HUES48 (cell line): ENCODE measurements at regions not wholly inside any gene's neighbourhood (a gene's known extent, or its start where the extent isn't known, plus 50 kb on each side); places are given as distances from the start of the nearest gene placed in this dataset.

Source experiments
- H3K27ac ChIP-seq: one replicate; pipeline ENCODE4 v1.7.0; 2013; ENCODE audit warnings: low read depth, low read length, inconsistent platforms
- H3K27me3 ChIP-seq: 2 replicates; pipeline ENCODE4 v1.6.1; 2013; ENCODE audit warnings: mild to moderate bottlenecking, low read length; ENCODE audit not compliant: control insufficient read depth, insufficient read depth
- H3K36me3 ChIP-seq: 2 replicates; pipeline ENCODE4 v1.6.1; 2013; ENCODE audit warnings: low read length; ENCODE audit not compliant: control insufficient read depth, insufficient read depth
- H3K4me1 ChIP-seq: 2 replicates; pipeline ENCODE4 v1.6.1; 2013; ENCODE audit warnings: mild to moderate bottlenecking, low read length; ENCODE audit not compliant: control insufficient read depth, insufficient read depth
- H3K4me3 ChIP-seq: 2 replicates; pipeline ENCODE4 v1.5.1; 2013; ENCODE audit warnings: mild to moderate bottlenecking, low read depth, low read length
- H3K9ac ChIP-seq: 2 replicates; pipeline ENCODE4 v1.6.1; 2013; ENCODE audit warnings: mild to moderate bottlenecking, low read depth, low read length, moderate library complexity
- H3K9me3 ChIP-seq: 2 replicates; pipeline ENCODE4 v1.6.1; 2013; ENCODE audit warnings: low read length; ENCODE audit not compliant: control insufficient read depth, insufficient read depth

GRCh38 chr10:42916974-42917373 is 134.4 kb downstream of the BMS1 start:
- H3K4me3 ChIP-seq: no peak overlapping the region
- H3K4me1 ChIP-seq: no peaks in the 10 kb centered on the region
- H3K36me3 ChIP-seq: no peaks in the 10 kb centered on the region
- peaks cover 5% of the 10 kb centered on the region; the same call in 1 of the 2 replicates for H3K9me3 ChIP-seq
- H3K27me3 ChIP-seq: no peaks in the 10 kb centered on the region
- no peak overlapping the region for H3K27ac ChIP-seq
- no peak overlapping the region for H3K9ac ChIP-seq

GRCh38 chr10:42917821-42918220 is 135.2 kb downstream of the BMS1 start:
- H3K36me3 ChIP-seq: no peaks in the 10 kb centered on the region
- peaks cover 5% of the 10 kb centered on the region; the same call in 1 of the 2 replicates for H3K9me3 ChIP-seq
- no peak overlapping the region for H3K27ac ChIP-seq
- H3K9ac ChIP-seq: no peak overlapping the region
- no peaks in the 10 kb centered on the region for H3K4me1 ChIP-seq
- H3K27me3 ChIP-seq: no peaks in the 10 kb centered on the region
- H3K4me3 ChIP-seq: no peak overlapping the region

DNA sequence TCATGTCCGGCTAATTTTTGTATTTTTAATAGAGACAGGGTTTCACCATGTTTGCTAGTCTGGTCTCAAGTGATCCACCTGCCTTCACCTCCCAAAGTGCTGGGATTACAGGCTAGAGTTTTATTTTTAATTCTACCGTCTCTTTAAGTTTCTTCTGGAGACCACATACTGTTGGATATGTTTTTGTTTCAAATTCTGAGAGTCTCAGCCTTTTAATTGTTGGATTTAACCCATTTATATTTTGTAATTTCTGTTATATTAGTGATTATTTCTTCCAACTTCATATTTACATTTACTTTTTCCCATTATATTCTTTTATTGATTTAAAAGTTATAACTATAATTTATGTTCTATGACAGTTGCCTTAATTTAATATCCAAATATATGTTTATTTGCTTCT is 139.4 kb downstream of the BMS1 start:
- H3K4me1 ChIP-seq: peaks cover 14% of the 10 kb centered on the region
- no peaks in the 10 kb centered on the region for H3K36me3 ChIP-seq
- H3K9me3 ChIP-seq: no peaks in the 10 kb centered on the region
- H3K27ac ChIP-seq: no peak overlapping the region
- H3K27me3 ChIP-seq: no peaks in the 10 kb centered on the region
- no peak overlapping the region for H3K9ac ChIP-seq
- H3K4me3 ChIP-seq: no peak overlapping the region

- Histone ChIP-seq H3K9me3 (no peaks in the 10 kb centered on the region), H3K36me3 (no peaks in the 10 kb centered on the region), H3K27me3 (no peaks in the 10 kb centered on the region), H3K9ac (no peak overlapping the region), H3K27ac (no peak overlapping the region), H3K4me1 (peaks cover 20% of the 10 kb centered on the region), H3K4me3 (no peak overlapping the region)
These were observed 141.9 kb downstream of the BMS1 start for GRCh38 chr10:42924484-42924883.

GRCh38 chr10:42926843-42927242 is 144.2 kb downstream of the BMS1 start:
- Histone ChIP-seq H3K27me3 (peaks cover 3% of the 10 kb centered on the region), H3K36me3 (no peaks in the 10 kb centered on the region), H3K9me3 (no peaks in the 10 kb centered on the region), H3K4me3 (no peak overlapping the region), H3K9ac (no peak overlapping the region), H3K4me1 (peaks cover 20% of the 10 kb centered on the region), H3K27ac (no peak overlapping the region)

- Histone ChIP-seq H3K4me3 (no peak overlapping the region), H3K27me3 (peaks cover 13% of the 10 kb centered on the region), H3K4me1 (peaks cover 28% of the 10 kb centered on the region), H3K9me3 (no peaks in the 10 kb centered on the region), H3K27ac (no peak overlapping the region), H3K9ac (no peak overlapping the region), H3K36me3 (no peaks in the 10 kb centered on the region)
These were observed 145.5 kb downstream of the BMS1 start for GRCh38 chr10:42928064-42928463.

- Histone ChIP-seq H3K9ac (no peak overlapping the region), H3K27me3 (peaks cover 25% of the 10 kb centered on the region), H3K9me3 (no peaks in the 10 kb centered on the region), H3K4me1 (peaks cover 28% of the 10 kb centered on the region), H3K4me3 (no peak overlapping the region), H3K27ac (no peak overlapping the region), H3K36me3 (no peaks in the 10 kb centered on the region)
These were observed 146.6 kb downstream of the BMS1 start for GRCh38 chr10:42929236-42929635.

DNA sequence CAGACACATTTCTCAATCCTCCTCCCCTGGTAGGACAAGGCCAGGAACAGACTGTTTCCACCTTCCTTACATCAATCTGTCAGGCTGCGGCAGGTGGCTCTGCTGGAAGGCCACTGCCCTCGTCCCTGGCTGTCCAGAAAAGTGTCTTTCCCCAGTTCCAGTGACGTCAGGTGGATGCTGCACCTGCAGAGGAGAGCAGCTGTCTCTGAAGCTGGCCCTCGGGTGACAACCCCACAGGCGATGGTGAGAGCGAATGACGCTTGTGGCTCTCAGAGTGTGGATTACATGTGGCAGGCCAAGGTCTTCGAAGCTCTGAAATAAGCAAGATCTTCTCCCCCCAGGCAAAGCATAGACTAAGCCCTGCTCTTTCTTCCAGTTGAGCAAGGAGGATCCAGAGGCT is 146.9 kb upstream of the RET start:
- H3K9me3 ChIP-seq: no peaks in the 10 kb centered on the region
- no peak overlapping the region for H3K4me3 ChIP-seq
- peaks cover 32% of the 10 kb centered on the region for H3K27me3 ChIP-seq
- H3K4me1 ChIP-seq: peaks cover 24% of the 10 kb centered on the region
- H3K27ac ChIP-seq: no peak overlapping the region
- no peak overlapping the region for H3K9ac ChIP-seq
- no peaks in the 10 kb centered on the region for H3K36me3 ChIP-seq

DNA sequence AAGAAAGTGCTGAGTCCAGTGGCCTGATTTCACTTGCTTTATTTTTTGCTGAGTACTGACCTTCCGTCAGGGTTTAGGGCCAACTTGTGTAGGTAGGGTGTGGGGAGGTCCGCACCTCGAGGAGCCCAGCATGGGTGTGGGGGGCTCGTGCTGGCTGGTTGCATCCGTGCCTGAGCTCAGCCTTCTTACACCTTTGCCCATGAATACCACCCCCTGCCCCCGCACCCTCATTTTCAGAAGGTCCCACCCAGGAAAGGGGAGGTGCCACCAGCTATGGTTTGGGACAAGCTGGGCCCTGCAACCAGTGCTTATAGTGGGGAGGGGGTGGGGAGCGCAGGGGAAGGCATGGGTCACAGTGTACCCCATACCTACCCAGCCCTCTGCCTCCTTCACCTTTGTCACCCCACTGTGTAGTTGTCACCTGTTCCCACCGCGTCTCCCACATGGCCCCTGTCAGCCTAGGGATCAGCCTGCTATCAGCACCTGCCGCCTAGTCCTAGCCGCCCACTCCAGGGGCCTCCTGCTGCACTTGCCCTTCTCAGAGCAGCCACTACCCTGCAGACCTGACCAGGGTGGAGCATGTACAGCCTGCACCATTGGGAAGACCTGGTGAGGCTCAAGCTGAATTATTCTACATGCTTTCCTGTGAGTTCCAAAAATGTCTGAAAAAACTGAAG is 146.2 kb upstream of the RET start:
- no peak overlapping the region for H3K27ac ChIP-seq
- H3K4me1 ChIP-seq: peaks cover 18% of the 10 kb centered on the region
- no peak overlapping the region for H3K4me3 ChIP-seq
- no peaks in the 10 kb centered on the region for H3K9me3 ChIP-seq
- no peaks in the 10 kb centered on the region for H3K36me3 ChIP-seq
- no peak overlapping the region for H3K9ac ChIP-seq
- H3K27me3 ChIP-seq: peaks cover 39% of the 10 kb centered on the region

DNA sequence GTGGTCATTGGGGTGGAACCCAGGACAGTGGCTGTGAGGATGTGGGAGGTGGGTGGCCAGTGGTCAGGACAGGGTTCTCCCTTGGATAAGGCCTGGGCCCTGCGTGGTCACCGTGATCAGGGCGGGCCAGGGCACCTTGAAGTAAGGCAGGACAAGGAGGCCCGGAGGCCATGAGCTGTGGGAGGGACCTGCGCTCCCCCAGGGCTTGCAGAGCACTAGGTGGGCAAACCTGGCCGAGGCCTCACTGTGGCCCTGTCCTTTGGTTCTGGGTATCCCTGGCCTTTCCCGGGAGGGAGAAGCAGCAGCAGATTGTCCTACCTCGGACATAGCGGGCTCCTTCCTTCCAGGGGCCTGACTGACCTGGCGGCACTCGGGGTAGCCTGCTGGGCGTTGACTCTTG is 144.8 kb upstream of the RET start:
- Histone ChIP-seq H3K4me1 (peaks cover 13% of the 10 kb centered on the region), H3K4me3 (no peak overlapping the region), H3K9me3 (no peaks in the 10 kb centered on the region), H3K27ac (no peak overlapping the region), H3K36me3 (no peaks in the 10 kb centered on the region), H3K27me3 (peaks cover 40% of the 10 kb centered on the region), H3K9ac (no peak overlapping the region)

DNA sequence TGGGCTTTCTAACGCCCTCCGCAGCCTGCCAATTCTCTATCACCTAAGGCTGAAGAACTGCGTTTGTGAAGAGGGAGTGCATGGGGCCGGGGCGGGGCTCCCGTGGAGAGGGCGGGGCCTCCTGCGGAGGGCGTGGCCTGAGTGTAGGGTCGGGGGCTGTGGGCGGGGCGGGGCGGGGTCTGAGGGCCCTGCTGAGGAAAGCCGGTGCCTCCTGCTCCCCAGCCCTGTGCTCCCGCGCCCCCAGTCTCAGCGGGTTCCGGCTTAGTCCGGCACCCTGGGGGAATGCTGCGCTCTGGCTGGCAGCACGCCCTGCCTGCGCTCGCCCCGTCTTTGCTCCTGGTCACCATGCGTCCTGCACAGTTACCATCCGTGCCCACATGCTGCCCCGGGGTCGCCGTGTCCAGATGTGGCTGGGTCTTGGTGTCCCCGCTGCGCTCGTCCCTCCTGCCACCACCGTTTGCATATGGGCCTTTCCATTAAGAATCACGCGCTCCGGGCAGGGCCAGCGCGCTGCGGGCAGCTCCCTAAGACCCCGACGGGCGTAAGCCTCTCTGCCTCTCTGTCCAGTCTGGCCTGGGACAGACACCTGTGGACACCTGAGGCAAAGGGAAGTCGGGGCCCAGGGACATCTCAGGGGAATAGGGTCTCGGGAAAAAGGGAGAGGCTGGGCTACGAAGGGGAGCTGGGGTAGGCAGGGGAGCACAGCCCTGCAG is 144.0 kb upstream of the RET start:
- H3K4me3 ChIP-seq: peak overlapping the region; percentile 78
- H3K27ac ChIP-seq: no peak overlapping the region
- no peaks in the 10 kb centered on the region for H3K9me3 ChIP-seq
- H3K36me3 ChIP-seq: no peaks in the 10 kb centered on the region
- H3K27me3 ChIP-seq: peaks cover 40% of the 10 kb centered on the region
- H3K4me1 ChIP-seq: peaks cover 8% of the 10 kb centered on the region; the same call in 1 of the 2 replicates
- H3K9ac ChIP-seq: 0 out of 2 replicates have a peak overlapping the region, but pooled peaks have one; percentile 14
